CD4-positive, alpha-beta T cell treated with Interleukin-4 for 4 hours (primary cell): ENCODE measurements at regions not wholly inside any gene's neighbourhood (a gene's known extent, or its start where the extent isn't known, plus 50 kb on each side); places are given as distances from the start of the nearest gene placed in this dataset.
"Not testable (repeated sequence)": the region's sequence is repeated elsewhere in the genome, so short reads cannot be mapped to it uniquely, and the experiment has no call there.

Experiments
- DNase-seq: peaks from one replicate; pipeline ENCODE4 v3.0.0-alpha.2; 2020

- no peak for DNase-seq
Measured at GRCh38 chr5:98231089-98231488, 542.4 kb upstream of the RGMB start.

GRCh38 chr5:98237794-98238193, 535.7 kb upstream of the RGMB start:
- not testable (repeated sequence) for DNase-seq

GRCh38 chr5:98243972-98244371, 529.5 kb upstream of the RGMB start:
- DNase-seq, result no peak

GRCh38 chr5:98248949-98249348, 524.5 kb upstream of the RGMB start:
- no peak for DNase-seq

GRCh38 chr5:98258939-98259338, 514.5 kb upstream of the RGMB start:
- no peak for DNase-seq

GRCh38 chr5:98259595-98259994, 513.9 kb upstream of the RGMB start:
- DNase-seq, result no peak

GRCh38 chr5:98263084-98263483, 510.4 kb upstream of the RGMB start:
- no peak for DNase-seq

- DNase-seq, result no peak
Measured at GRCh38 chr5:98268162-98268860, 505.2 kb upstream of the RGMB start.

- no peak for DNase-seq
Measured at GRCh38 chr5:98275980-98276379, 497.5 kb upstream of the RGMB start.

- DNase-seq, result no peak
Measured at GRCh38 chr5:98282521-98282920, 490.9 kb upstream of the RGMB start.

GRCh38 chr5:98292496-98292895, 481.0 kb upstream of the RGMB start:
- no peak for DNase-seq

GRCh38 chr5:98296426-98296825, 477.0 kb upstream of the RGMB start:
- DNase-seq, result no peak

- DNase-seq, result no peak
Measured at GRCh38 chr5:98299435-98299834, 474.0 kb upstream of the RGMB start.

- DNase-seq, result no peak
Measured at GRCh38 chr5:98301547-98301946, 471.9 kb upstream of the RGMB start.

- no peak for DNase-seq
Measured at GRCh38 chr5:98307811-98308210, 465.7 kb upstream of the RGMB start.

GRCh38 chr5:98308231-98308630, 465.2 kb upstream of the RGMB start:
- DNase-seq, result no peak

GRCh38 chr5:98308960-98309359, 464.5 kb upstream of the RGMB start:
- no peak for DNase-seq

GRCh38 chr5:98309785-98310598, 463.5 kb upstream of the RGMB start:
- no peak for DNase-seq

GRCh38 chr5:98314292-98314691, 459.2 kb upstream of the RGMB start:
- no peak for DNase-seq

GRCh38 chr5:98318386-98318785, 455.1 kb upstream of the RGMB start:
- DNase-seq, result no peak

- DNase-seq, result no peak
Measured at GRCh38 chr5:98319299-98320011, 454.0 kb upstream of the RGMB start.

- DNase-seq, result no peak
Measured at GRCh38 chr5:98320343-98320742, 453.1 kb upstream of the RGMB start.

GRCh38 chr5:98321361-98321760, 452.1 kb upstream of the RGMB start:
- DNase-seq, result no peak

GRCh38 chr5:98325187-98325586, 448.3 kb upstream of the RGMB start:
- DNase-seq, result not testable (repeated sequence)
